Breast epithelium (tissue), 4 donors: ENCODE measurements at regions not wholly inside any gene's neighbourhood (a gene's known extent, or its start where the extent isn't known, plus 50 kb on each side); places are given as distances from the start of the nearest gene placed in this dataset.

ENCODE experiments used
- DNase-seq, 2 donors: peaks; one replicate each; pipeline ENCODE4 v3.0.0-alpha.2; 2019; ENCODE audit warnings: low spot score in 2 of 2
- H3K27ac ChIP-seq, 2 donors: fragments of 200-600 bp; sonication (generic) in 1 of 2; one replicate each; pipeline ENCODE4 v1.5.1; 2016 to 2019; ENCODE audit warnings: mild to moderate bottlenecking in 1 of 2
- H3K27me3 ChIP-seq, 2 donors: fragments of 200-600 bp; sonication (generic) in 1 of 2; one replicate each; pipeline versions ENCODE4 v1.5.1 to v1.6.0; 2017 to 2019; ENCODE audit warnings: control low read depth in 1 of 2, mild to moderate bottlenecking in 1 of 2
- H3K36me3 ChIP-seq: fragments of 200-600 bp; one replicate; pipeline ENCODE4 v1.5.1; 2019
- H3K4me1 ChIP-seq, 2 donors: fragments of 200-600 bp; sonication (generic); one replicate each; pipeline ENCODE4 v1.5.1; 2016 to 2019; ENCODE audit warnings: control low read depth in 1 of 2
- H3K4me3 ChIP-seq, 3 donors: fragments of 200-600 bp; sonication (generic); 1 replicate in 2 of 3; 2 replicates in 1 of 3; pipeline ENCODE4 v1.5.1; 2016 to 2019; ENCODE audit warnings: mild to moderate bottlenecking in 3 of 3, moderate library complexity in 2 of 3
- H3K9me3 ChIP-seq, 2 donors: fragments of 200-600 bp; sonication (generic) in 1 of 2; one replicate each; pipeline ENCODE4 v1.5.1; 2016 to 2019; ENCODE audit warnings: control low read depth in 1 of 2
- CTCF ChIP-seq, 3 donors: fragments of 450-650 bp; IDR thresholded peaks; one replicate each; pipeline ENCODE4 v1.5.1; 2016 to 2017; ENCODE audit warnings: antibody characterized with exemption in 3 of 3, mild to moderate bottlenecking in 3 of 3, moderate library complexity in 3 of 3
- POLR2A ChIP-seq: fragments of 450-650 bp; IDR thresholded peaks from one replicate; pipeline ENCODE4 v1.6.1; 2016; ENCODE audit warnings: antibody characterized with exemption, mild to moderate bottlenecking, moderate library complexity
- POLR2AphosphoS5 ChIP-seq, 3 donors: sonication (generic); formaldehyde crosslinking; IDR thresholded peaks; one replicate each; pipeline ENCODE4 v1.6.1; 2017; ENCODE audit warnings: antibody characterized with exemption in 3 of 3
- intact Hi-C: fragments of 100-400 bp; cut with DNase I; formaldehyde crosslinking; loops from one replicate; pipeline ENCODE4 v1.15.1; 2023; ENCODE audit warnings: low total_unique reads

GRCh38 chr7:152553671-152554317 lies 118.0 kb upstream of the KMT2C start:
- H3K4me1 ChIP-seq, result no peaks in the 10 kb centered on the region
- H3K27ac ChIP-seq, result no peak overlapping the region
- no peak for DNase-seq
- TF ChIP-seq POLR2A (no peak), CTCF (IDR thresholded peaks at IDR 0.05) (no peak), POLR2AphosphoS5 (IDR thresholded peaks at IDR 0.05) (no peak)
- H3K36me3 ChIP-seq, result no peaks in the 10 kb centered on the region
- intact Hi-C loops, result no loop called here
- H3K27me3 ChIP-seq, result no peaks in the 10 kb centered on the region
- H3K4me3 ChIP-seq, result no peak overlapping the region
- H3K9me3 ChIP-seq, result no peaks in the 10 kb centered on the region

- Histone ChIP-seq H3K9me3 (no peaks in the 10 kb centered on the region), H3K36me3 (no peaks in the 10 kb centered on the region), H3K27ac (no peak overlapping the region), H3K4me3 (no peak overlapping the region), H3K27me3 (no peaks in the 10 kb centered on the region), H3K4me1 (no peaks in the 10 kb centered on the region)
- intact Hi-C loops, result no loop called here
- no peak for DNase-seq
- TF ChIP-seq POLR2A (no peak), CTCF (IDR thresholded peaks at IDR 0.05) (no peak), POLR2AphosphoS5 (IDR thresholded peaks at IDR 0.05) (no peak)
Observed at GRCh38 chr7:152551304-152552036, 115.7 kb upstream of the KMT2C start.

GRCh38 chr7:152544971-152545619 lies 109.3 kb upstream of the KMT2C start:
- H3K4me3 ChIP-seq, result no peak overlapping the region
- H3K27me3 ChIP-seq, result no peaks in the 10 kb centered on the region
- H3K27ac ChIP-seq, result no peak overlapping the region
- H3K9me3 ChIP-seq, result no peaks in the 10 kb centered on the region
- TF ChIP-seq CTCF (IDR thresholded peaks at IDR 0.05), result no peak
- no peak for TF ChIP-seq POLR2AphosphoS5 (IDR thresholded peaks at IDR 0.05)
- no peak for TF ChIP-seq POLR2A
- H3K4me1 ChIP-seq, result no peaks in the 10 kb centered on the region
- no peaks in the 10 kb centered on the region for H3K36me3 ChIP-seq
- no peak for DNase-seq
- intact Hi-C loops, result loop anchor here (1.0 kb wide), 1 partner anchor 10 kb away; no protein-coding TSS in a partner anchor

- H3K9me3 ChIP-seq, result no peaks in the 10 kb centered on the region
- no peak overlapping the region for H3K4me3 ChIP-seq
- TF ChIP-seq CTCF (IDR thresholded peaks at IDR 0.05) (no peak), POLR2AphosphoS5 (IDR thresholded peaks at IDR 0.05) (no peak), POLR2A (no peak)
- DNase-seq, result no peak
- H3K36me3 ChIP-seq, result no peaks in the 10 kb centered on the region
- intact Hi-C loops, result loop anchor here (1.0 kb wide), 1 partner anchor 9 kb away; no protein-coding TSS in a partner anchor
- no peak overlapping the region for H3K27ac ChIP-seq
- no peaks in the 10 kb centered on the region for H3K27me3 ChIP-seq
- H3K4me1 ChIP-seq, result no peaks in the 10 kb centered on the region
Observed at GRCh38 chr7:152544481-152544927, 108.7 kb upstream of the KMT2C start.

GRCh38 chr7:152543799-152544198 lies 108.0 kb upstream of the KMT2C start:
- Histone ChIP-seq H3K36me3 (no peaks in the 10 kb centered on the region), H3K27ac (no peak overlapping the region), H3K9me3 (no peaks in the 10 kb centered on the region), H3K4me1 (no peaks in the 10 kb centered on the region), H3K27me3 (no peaks in the 10 kb centered on the region), H3K4me3 (no peak overlapping the region)
- DNase-seq, result no peak
- TF ChIP-seq POLR2AphosphoS5 (IDR thresholded peaks at IDR 0.05), result no peak
- no peak for TF ChIP-seq POLR2A
- no peak for TF ChIP-seq CTCF (IDR thresholded peaks at IDR 0.05)
- intact Hi-C loops, result loop anchor here (1.0 kb wide), 1 partner anchor 8 kb away; no protein-coding TSS in a partner anchor
